A549 (cell line): ENCODE measurements at regions not wholly inside any gene's neighbourhood (a gene's known extent, or its start where the extent isn't known, plus 50 kb on each side); places are given as distances from the start of the nearest gene placed in this dataset.

ENCODE experiments used
- CHD4 ChIP-seq: fragments of 200-600 bp; sonication (generic); IDR thresholded peaks from 2 replicates; pipeline ENCODE4 v1.6.1; 2016; ENCODE audit warnings: antibody characterized with exemption, mild to moderate bottlenecking, borderline replicate concordance
- HDAC2 ChIP-seq: fragments of 200-600 bp; sonication (generic); IDR thresholded peaks from 2 replicates; pipeline ENCODE4 v1.6.1; 2016
- MAFK ChIP-seq: fragments of 450-650 bp; IDR thresholded peaks from 2 replicates; pipeline ENCODE4 v1.6.1; 2014; ENCODE audit not compliant: partially characterized antibody
- POLR2A ChIP-seq: IDR thresholded peaks from 2 replicates; pipeline ENCODE4 v1.6.1; 2012; ENCODE audit warnings: mild to moderate bottlenecking, low read length
- RCOR1 ChIP-seq: fragments of 150-350 bp; IDR thresholded peaks from 2 replicates; pipeline ENCODE4 v1.6.1; 2014; ENCODE audit warnings: antibody characterized with exemption, low read length, low read depth
- RFX5 ChIP-seq: fragments of 450-650 bp; IDR thresholded peaks from 2 replicates; pipeline ENCODE4 v1.7.1; 2014; ENCODE audit warnings: antibody characterized with exemption, mild to moderate bottlenecking, moderate library complexity
- SMC3 ChIP-seq: fragments of >200 bp; sonication (Bioruptor Twin); formaldehyde crosslinking; IDR thresholded peaks from 3 replicates; pipeline ENCODE4 v1.6.1; 2018; ENCODE audit warnings: inconsistent platforms
- TF ChIP-seq, protein P1 (sequence below): fragments of >200 bp; sonication (Bioruptor Twin); formaldehyde crosslinking; IDR thresholded peaks from 3 replicates; pipeline ENCODE4 v1.5.1; 2016
- TF ChIP-seq, protein P2 (sequence below): IDR thresholded peaks from 2 replicates; pipeline ENCODE4 v1.6.1; 2012

DNA sequence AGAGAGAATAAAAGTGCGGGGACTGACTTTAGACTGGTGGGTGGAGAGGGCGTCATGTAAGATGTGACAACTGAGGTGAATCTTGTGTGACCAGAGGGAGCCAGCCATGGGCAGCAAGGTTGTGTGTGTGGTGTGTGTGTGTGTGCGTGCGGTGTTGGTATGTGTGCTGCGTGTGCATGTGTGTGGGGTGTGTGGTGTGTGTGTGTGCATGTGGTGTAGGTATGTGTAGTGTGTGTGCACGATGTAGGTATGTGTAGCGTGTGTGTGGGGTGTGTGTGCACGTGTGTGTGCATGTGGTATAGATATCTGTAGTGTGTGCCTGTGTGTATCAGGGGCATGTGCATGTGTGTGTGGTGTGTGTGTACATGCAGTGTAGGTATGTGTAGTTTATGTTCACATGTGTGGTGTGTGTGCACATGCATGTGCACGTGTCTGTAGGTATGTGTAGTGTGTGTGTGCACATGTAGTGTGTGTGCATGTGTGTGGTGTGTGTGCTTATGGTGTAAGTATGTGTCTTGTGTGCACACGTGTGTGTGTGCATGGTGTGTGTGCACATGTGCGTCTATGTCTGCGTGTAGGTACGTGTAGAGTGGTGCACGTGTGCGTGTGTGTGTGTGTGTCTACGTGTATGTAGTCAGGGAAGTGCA is 312.3 kb upstream of the MKI67 start:
- no peak for TF ChIP-seq CHD4
- TF ChIP-seq, protein P1, sequence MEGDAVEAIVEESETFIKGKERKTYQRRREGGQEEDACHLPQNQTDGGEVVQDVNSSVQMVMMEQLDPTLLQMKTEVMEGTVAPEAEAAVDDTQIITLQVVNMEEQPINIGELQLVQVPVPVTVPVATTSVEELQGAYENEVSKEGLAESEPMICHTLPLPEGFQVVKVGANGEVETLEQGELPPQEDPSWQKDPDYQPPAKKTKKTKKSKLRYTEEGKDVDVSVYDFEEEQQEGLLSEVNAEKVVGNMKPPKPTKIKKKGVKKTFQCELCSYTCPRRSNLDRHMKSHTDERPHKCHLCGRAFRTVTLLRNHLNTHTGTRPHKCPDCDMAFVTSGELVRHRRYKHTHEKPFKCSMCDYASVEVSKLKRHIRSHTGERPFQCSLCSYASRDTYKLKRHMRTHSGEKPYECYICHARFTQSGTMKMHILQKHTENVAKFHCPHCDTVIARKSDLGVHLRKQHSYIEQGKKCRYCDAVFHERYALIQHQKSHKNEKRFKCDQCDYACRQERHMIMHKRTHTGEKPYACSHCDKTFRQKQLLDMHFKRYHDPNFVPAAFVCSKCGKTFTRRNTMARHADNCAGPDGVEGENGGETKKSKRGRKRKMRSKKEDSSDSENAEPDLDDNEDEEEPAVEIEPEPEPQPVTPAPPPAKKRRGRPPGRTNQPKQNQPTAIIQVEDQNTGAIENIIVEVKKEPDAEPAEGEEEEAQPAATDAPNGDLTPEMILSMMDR = no peak
- no peak for TF ChIP-seq SMC3
- TF ChIP-seq POLR2A = no peak
- TF ChIP-seq MAFK = no peak
- TF ChIP-seq HDAC2 = no peak
- TF ChIP-seq RCOR1 = no peak
- TF ChIP-seq, protein P2, sequence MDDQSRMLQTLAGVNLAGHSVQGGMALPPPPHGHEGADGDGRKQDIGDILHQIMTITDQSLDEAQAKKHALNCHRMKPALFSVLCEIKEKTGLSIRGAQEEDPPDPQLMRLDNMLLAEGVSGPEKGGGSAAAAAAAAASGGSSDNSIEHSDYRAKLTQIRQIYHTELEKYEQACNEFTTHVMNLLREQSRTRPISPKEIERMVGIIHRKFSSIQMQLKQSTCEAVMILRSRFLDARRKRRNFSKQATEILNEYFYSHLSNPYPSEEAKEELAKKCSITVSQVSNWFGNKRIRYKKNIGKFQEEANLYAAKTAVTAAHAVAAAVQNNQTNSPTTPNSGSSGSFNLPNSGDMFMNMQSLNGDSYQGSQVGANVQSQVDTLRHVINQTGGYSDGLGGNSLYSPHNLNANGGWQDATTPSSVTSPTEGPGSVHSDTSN = no peak
- no peak for TF ChIP-seq RFX5
